Esophagus muscularis mucosa (tissue), 4 donors: ENCODE measurements at regions not wholly inside any gene's neighbourhood (a gene's known extent, or its start where the extent isn't known, plus 50 kb on each side); places are given as distances from the start of the nearest gene placed in this dataset.

Experiments used
- EP300 ChIP-seq: sonication (generic); formaldehyde crosslinking; IDR thresholded peaks from one replicate; pipeline ENCODE4 v1.6.1; 2017; ENCODE audit warnings: antibody characterized with exemption
- POLR2A ChIP-seq: fragments of 450-650 bp; IDR thresholded peaks from one replicate; pipeline ENCODE4 v1.6.1; 2017; ENCODE audit warnings: antibody characterized with exemption, moderate library complexity, mild to moderate bottlenecking, low read depth
- POLR2AphosphoS5 ChIP-seq, 2 donors: sonication (generic); formaldehyde crosslinking; IDR thresholded peaks; one replicate each; pipeline ENCODE4 v1.6.1; 2017; ENCODE audit warnings: antibody characterized with exemption in 2 of 2
- TF ChIP-seq, protein P1 (sequence below), 3 experiments: fragments of 200-600 bp in 2 of 3; fragments of 450-650 bp in 1 of 3; sonication (generic) in 2 of 3; IDR thresholded peaks; one replicate each; pipeline ENCODE4 v1.5.1; 2017 to 2019; ENCODE audit warnings: antibody characterized with exemption in 3 of 3, mild to moderate bottlenecking in 2 of 3, moderate library complexity in 1 of 3

DNA sequence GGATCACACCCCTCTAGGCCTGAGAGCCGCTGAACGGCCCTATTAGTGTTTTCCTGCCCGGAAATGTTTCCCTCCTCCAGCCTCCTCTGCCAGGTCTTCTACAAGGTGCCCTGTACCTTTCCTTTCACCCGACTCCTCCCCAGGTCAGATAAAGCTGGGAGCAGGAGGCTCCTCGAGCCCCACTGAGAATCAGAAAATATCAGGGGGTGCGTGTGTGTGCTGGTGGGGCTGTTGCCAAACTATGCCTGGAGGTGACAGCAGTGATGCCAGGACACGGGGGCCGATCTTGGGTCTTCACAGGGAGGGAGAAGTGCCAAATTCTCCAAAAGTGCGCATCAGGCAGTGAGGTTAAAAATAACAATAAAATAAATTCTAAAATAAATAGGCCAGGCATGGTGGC is 222.8 kb upstream of the RREB1 start:
- TF ChIP-seq, protein P1, sequence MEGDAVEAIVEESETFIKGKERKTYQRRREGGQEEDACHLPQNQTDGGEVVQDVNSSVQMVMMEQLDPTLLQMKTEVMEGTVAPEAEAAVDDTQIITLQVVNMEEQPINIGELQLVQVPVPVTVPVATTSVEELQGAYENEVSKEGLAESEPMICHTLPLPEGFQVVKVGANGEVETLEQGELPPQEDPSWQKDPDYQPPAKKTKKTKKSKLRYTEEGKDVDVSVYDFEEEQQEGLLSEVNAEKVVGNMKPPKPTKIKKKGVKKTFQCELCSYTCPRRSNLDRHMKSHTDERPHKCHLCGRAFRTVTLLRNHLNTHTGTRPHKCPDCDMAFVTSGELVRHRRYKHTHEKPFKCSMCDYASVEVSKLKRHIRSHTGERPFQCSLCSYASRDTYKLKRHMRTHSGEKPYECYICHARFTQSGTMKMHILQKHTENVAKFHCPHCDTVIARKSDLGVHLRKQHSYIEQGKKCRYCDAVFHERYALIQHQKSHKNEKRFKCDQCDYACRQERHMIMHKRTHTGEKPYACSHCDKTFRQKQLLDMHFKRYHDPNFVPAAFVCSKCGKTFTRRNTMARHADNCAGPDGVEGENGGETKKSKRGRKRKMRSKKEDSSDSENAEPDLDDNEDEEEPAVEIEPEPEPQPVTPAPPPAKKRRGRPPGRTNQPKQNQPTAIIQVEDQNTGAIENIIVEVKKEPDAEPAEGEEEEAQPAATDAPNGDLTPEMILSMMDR (IDR thresholded peaks at IDR 0.05), result no peak
- TF ChIP-seq POLR2AphosphoS5 (IDR thresholded peaks at IDR 0.05) (no peak), POLR2A (no peak), EP300 (no peak)
